ENCODE measurements at regions not wholly inside any gene's neighbourhood (a gene's known extent, or its start where the extent isn't known, plus 50 kb on each side); places are given as distances from the start of the nearest gene placed in this dataset.

GRCh38 chr4:148514041-148514440 lies 71.8 kb upstream of the NR3C2 start:
- Histone ChIP-seq H3K36me3 (ENCODE audit: insufficient read depth, low read length) (no peaks in the 10 kb centered on the region), H3K9ac (ENCODE audit: low read length) (no peak overlapping the region), H3K27ac (ENCODE audit: low read depth, low read length) (no peak overlapping the region), H3K4me3 (ENCODE audit: low read depth in 1 of 2, low read length in 2 of 2) (no peak overlapping the region), H3K4me1 (ENCODE audit: insufficient read depth, low read length) (no peaks in the 10 kb centered on the region), H3K27me3 (ENCODE audit: control insufficient read depth in 1 of 2, insufficient read depth in 2 of 2, low read length in 2 of 2) (no peaks in the 10 kb centered on the region), H3K9me3 (ENCODE audit: low read length) (no peaks in the 10 kb centered on the region)

DNA sequence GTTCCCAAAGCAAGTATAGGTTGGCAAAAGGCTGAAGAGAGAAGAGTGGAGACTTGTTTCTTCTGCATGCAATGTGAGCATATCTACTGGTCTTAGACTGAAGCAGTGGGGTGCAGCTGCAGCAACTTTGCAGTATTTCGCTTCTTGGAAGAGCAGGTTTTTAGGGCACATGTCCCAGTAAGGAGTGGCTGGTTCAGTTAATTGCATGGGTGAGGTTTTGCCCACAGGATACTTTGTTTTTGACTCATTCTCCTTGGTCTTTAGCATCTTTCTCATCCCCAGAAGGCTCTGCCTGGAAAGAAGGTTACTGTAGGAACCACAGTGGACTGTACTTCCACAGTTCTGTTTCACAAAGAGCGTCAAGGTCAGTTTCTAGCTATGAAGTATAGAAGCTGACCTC lies 68.0 kb upstream of the NR3C2 start:
- H3K27ac ChIP-seq (ENCODE audit: low read depth, low read length) = no peak overlapping the region
- no peak overlapping the region for H3K9ac ChIP-seq (ENCODE audit: low read length)
- H3K4me1 ChIP-seq (ENCODE audit: insufficient read depth, low read length) = no peaks in the 10 kb centered on the region
- H3K27me3 ChIP-seq (ENCODE audit: control insufficient read depth in 1 of 2, insufficient read depth in 2 of 2, low read length in 2 of 2) = no peaks in the 10 kb centered on the region
- H3K9me3 ChIP-seq (ENCODE audit: low read length) = no peaks in the 10 kb centered on the region
- H3K4me3 ChIP-seq (ENCODE audit: low read depth in 1 of 2, low read length in 2 of 2) = no peak overlapping the region
- H3K36me3 ChIP-seq (ENCODE audit: insufficient read depth, low read length) = no peaks in the 10 kb centered on the region

DNA sequence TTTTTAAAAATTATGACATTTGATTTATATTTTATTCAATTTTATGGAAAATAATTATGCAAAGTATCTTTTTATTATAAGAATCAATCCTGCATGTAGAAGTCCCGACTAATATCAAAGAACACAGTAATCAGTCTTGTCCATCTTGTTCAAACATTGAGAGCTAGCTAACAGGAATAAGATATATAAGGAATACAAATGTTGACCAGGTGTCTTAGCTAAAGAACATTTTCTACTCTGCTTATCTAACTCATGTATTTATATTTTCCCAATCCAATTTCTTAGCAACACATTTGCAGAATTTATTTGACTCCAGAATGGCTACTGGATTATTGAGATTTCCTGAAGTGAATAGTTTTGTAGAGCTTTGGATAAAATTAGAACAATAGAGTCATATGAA lies 61.5 kb upstream of the NR3C2 start:
- Histone ChIP-seq H3K9ac (ENCODE audit: low read length) (no peak overlapping the region), H3K4me1 (ENCODE audit: insufficient read depth, low read length) (no peaks in the 10 kb centered on the region), H3K4me3 (ENCODE audit: low read depth in 1 of 2, low read length in 2 of 2) (no peak overlapping the region), H3K36me3 (ENCODE audit: insufficient read depth, low read length) (no peaks in the 10 kb centered on the region), H3K9me3 (ENCODE audit: low read length) (no peaks in the 10 kb centered on the region), H3K27ac (ENCODE audit: low read depth, low read length) (no peak overlapping the region), H3K27me3 (ENCODE audit: control insufficient read depth in 1 of 2, insufficient read depth in 2 of 2, low read length in 2 of 2) (no peaks in the 10 kb centered on the region)

DNA sequence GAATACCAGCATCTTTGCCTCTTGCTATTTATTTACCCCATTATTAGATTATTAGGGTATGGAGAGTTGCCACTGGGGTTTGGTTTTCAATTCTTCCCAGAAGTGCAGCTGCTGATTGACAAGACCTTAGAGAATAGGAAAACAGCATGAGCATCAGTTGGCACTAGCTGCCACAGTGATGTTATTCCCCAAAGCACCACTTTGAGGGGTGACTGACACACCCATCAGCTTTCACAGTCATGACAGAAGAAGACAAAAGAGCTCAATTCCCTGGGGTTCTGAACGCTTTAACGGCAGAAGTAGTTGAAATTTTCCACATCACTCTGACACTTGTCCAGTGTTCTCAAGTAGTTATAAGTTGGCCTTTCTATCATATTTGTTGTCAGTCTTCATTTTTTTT lies 55.0 kb upstream of the NR3C2 start:
- no peaks in the 10 kb centered on the region for H3K4me1 ChIP-seq (ENCODE audit: insufficient read depth, low read length)
- H3K36me3 ChIP-seq (ENCODE audit: insufficient read depth, low read length) = no peaks in the 10 kb centered on the region
- H3K9me3 ChIP-seq (ENCODE audit: low read length) = no peaks in the 10 kb centered on the region
- H3K4me3 ChIP-seq (ENCODE audit: low read depth in 1 of 2, low read length in 2 of 2) = no peak overlapping the region
- H3K27me3 ChIP-seq (ENCODE audit: control insufficient read depth in 1 of 2, insufficient read depth in 2 of 2, low read length in 2 of 2) = no peaks in the 10 kb centered on the region
- no peak overlapping the region for H3K27ac ChIP-seq (ENCODE audit: low read depth, low read length)
- H3K9ac ChIP-seq (ENCODE audit: low read length) = no peak overlapping the region

GRCh38 chr4:148495463-148495862 lies 53.2 kb upstream of the NR3C2 start:
- Histone ChIP-seq H3K9ac (ENCODE audit: low read length) (no peak overlapping the region), H3K9me3 (ENCODE audit: low read length) (no peaks in the 10 kb centered on the region), H3K36me3 (ENCODE audit: insufficient read depth, low read length) (no peaks in the 10 kb centered on the region), H3K27me3 (ENCODE audit: control insufficient read depth in 1 of 2, insufficient read depth in 2 of 2, low read length in 2 of 2) (no peaks in the 10 kb centered on the region), H3K4me3 (ENCODE audit: low read depth in 1 of 2, low read length in 2 of 2) (no peak overlapping the region), H3K4me1 (ENCODE audit: insufficient read depth, low read length) (no peaks in the 10 kb centered on the region), H3K27ac (ENCODE audit: low read depth, low read length) (no peak overlapping the region)

Measured in muscle layer of colon (tissue), 2 donors.